HCT116 (cell line): ENCODE measurements at regions not wholly inside any gene's neighbourhood (a gene's known extent, or its start where the extent isn't known, plus 50 kb on each side); places are given as distances from the start of the nearest gene placed in this dataset.

ENCODE experiments used
- ATAC-seq: fragments of 200-7000 bp; cut with Tn5 transposase; 2 replicates; pipeline ENCODE4 v1.9.1; 2020; ENCODE audit warnings: mild to moderate bottlenecking, moderate library complexity
- BruUV-seq: library from RNA; stranded (reverse); fragments of 400-500 nt; replicated peaks from 2 replicates; lab custom pipeline; 2021; lab: Mats Ljungman, UMichigan
- CTCF ChIA-PET: fragments of 300-600 bp; sonication (Branson Sonifier 250); formaldehyde crosslinking; loops from one replicate; lab custom pipeline; 2021; ENCODE audit warnings: antibody characterized with exemption; lab: Charles Lee
- POLR2A ChIA-PET: fragments of 300-600, 350-600 bp; sonication (Branson Sonifier 250); formaldehyde crosslinking; loops from one replicate; lab custom pipeline; 2021; ENCODE audit warnings: antibody characterized with exemption; lab: Charles Lee
- RAD21 ChIA-PET, 2 experiments: fragments of 300-600 bp; sonication (Branson Sonifier 250); formaldehyde crosslinking; loops; one replicate each; lab custom pipeline; 2023; ENCODE audit warnings: low total read pairs in 2 of 2; ENCODE audit not compliant: uncharacterized antibody in 2 of 2, unreplicated experiment in 2 of 2, low non-redundant PET in 1 of 2; lab: Charles Lee
- DNase-seq: peaks from one replicate; pipeline ENCODE4 v3.0.0-alpha.2; 2010; ENCODE audit warnings: low read depth, low spot score
- H2AFZ ChIP-seq: fragments of 200-600 bp; shearing (Covaris generic), sonication (generic); 2 replicates; pipeline ENCODE4 v1.6.1; 2017; ENCODE audit warnings: low read depth, mixed run types, mixed read lengths, antibody characterized with exemption, low read length; ENCODE audit not compliant: poor library complexity, severe bottlenecking
- H3K27ac ChIP-seq: 2 replicates; pipeline ENCODE4 v1.5.1; 2012; ENCODE audit warnings: low read depth, low read length
- H3K27me3 ChIP-seq: fragments of 200-600 bp; sonication (generic); 2 replicates; pipeline ENCODE4 v1.6.1; 2016; ENCODE audit warnings: mixed run types, low read length, mixed read lengths; ENCODE audit not compliant: insufficient read depth
- H3K36me3 ChIP-seq, 2 experiments: fragments of 200-500 bp in 1 of 2; fragments of 200-600 bp in 1 of 2; sonication (Bioruptor generic) in 1 of 2; sonication (generic) in 1 of 2; 2 replicates each; pipeline versions ENCODE4 v1.5.1 to v1.6.1; 2014 to 2016; ENCODE audit warnings: low read length in 2 of 2, inconsistent platforms in 1 of 2, mixed read lengths in 1 of 2, mixed run types in 1 of 2; ENCODE audit not compliant: insufficient read depth in 2 of 2, control insufficient read depth in 1 of 2
- H3K4me1 ChIP-seq, 2 experiments: fragments of 200-600 bp in 1 of 2; sonication (generic) in 1 of 2; 2 replicates each; pipeline versions ENCODE4 v1.5.1 to v1.6.1; 2012 to 2017; ENCODE audit warnings: low read length in 2 of 2, inconsistent platforms in 1 of 2, mild to moderate bottlenecking in 1 of 2, mixed read lengths in 1 of 2, mixed run types in 1 of 2, moderate library complexity in 1 of 2; ENCODE audit not compliant: insufficient read depth in 2 of 2, control insufficient read depth in 1 of 2
- H3K4me2 ChIP-seq: fragments of 200-600 bp; sonication (generic); 2 replicates; pipeline ENCODE4 v1.6.1; 2017; ENCODE audit warnings: mixed run types, low read length, mixed read lengths
- H3K4me3 ChIP-seq, 2 experiments: fragments of 200-600 bp in 1 of 2; sonication (generic) in 1 of 2; replicated peaks in 1 of 2; 2 replicates each; pipeline ENCODE4 v1.5.1; 2011 to 2016; ENCODE audit warnings: low read length in 2 of 2, control low read depth in 1 of 2, low read depth in 1 of 2, mild to moderate bottlenecking in 1 of 2, mixed read lengths in 1 of 2, mixed run types in 1 of 2
- H3K79me2 ChIP-seq: fragments of 200-600 bp; sonication (generic); 2 replicates; pipeline ENCODE4 v1.6.1; 2017; ENCODE audit warnings: mild to moderate bottlenecking, mixed run types, low read length, moderate library complexity, mixed read lengths; ENCODE audit not compliant: insufficient read depth
- H3K9ac ChIP-seq: fragments of 200-600 bp; sonication (generic); 2 replicates; pipeline ENCODE4 v1.6.1; 2016; ENCODE audit warnings: low read length, mixed read lengths
- H3K9me2 ChIP-seq: fragments of 200-600 bp; sonication (generic), shearing (Covaris generic); 2 replicates; pipeline ENCODE4 v1.6.1; 2017; ENCODE audit warnings: mixed run types, mild to moderate bottlenecking, moderate library complexity; ENCODE audit not compliant: insufficient read depth
- H3K9me3 ChIP-seq, 2 experiments: fragments of 200-500 bp in 1 of 2; fragments of 200-600 bp in 1 of 2; sonication (Bioruptor generic) in 1 of 2; sonication (generic) in 1 of 2; 2 replicates each; pipeline ENCODE4 v1.6.1; 2014 to 2017; ENCODE audit warnings: low read length in 2 of 2, mixed read lengths in 2 of 2, inconsistent platforms in 1 of 2, low read depth in 1 of 2, mild to moderate bottlenecking in 1 of 2, mixed run types in 1 of 2, moderate library complexity in 1 of 2; ENCODE audit not compliant: control insufficient read depth in 1 of 2, insufficient read depth in 1 of 2
- H4K20me1 ChIP-seq: fragments of 200-600 bp; sonication (generic), shearing (Covaris generic); 2 replicates; pipeline ENCODE4 v1.6.1; 2017; ENCODE audit warnings: mixed run types, mild to moderate bottlenecking, moderate library complexity; ENCODE audit not compliant: insufficient read depth
- ELF1 ChIP-seq: IDR thresholded peaks from 2 replicates; pipeline ENCODE4 v1.6.1; 2012; ENCODE audit warnings: low read depth, borderline replicate concordance
- EZH2 ChIP-seq: fragments of 200-600 bp; sonication (generic); IDR thresholded peaks from 2 replicates; pipeline ENCODE4 v1.6.1; 2017; ENCODE audit warnings: antibody characterized with exemption, mixed run types
- EZH2phosphoT487 ChIP-seq: fragments of 200-600 bp; IDR thresholded peaks from 2 replicates; pipeline ENCODE4 v1.6.1; 2018; ENCODE audit warnings: antibody characterized with exemption, borderline replicate concordance
- JUND ChIP-seq: IDR thresholded peaks from 2 replicates; pipeline ENCODE4 v1.6.1; 2012
- POLR2A ChIP-seq: IDR thresholded peaks from 2 replicates; pipeline ENCODE4 v1.7.0; 2011; ENCODE audit warnings: borderline replicate concordance; ENCODE audit not compliant: insufficient read depth, insufficient read length; ENCODE audit errors: extremely low read depth
- POLR2AphosphoS5 ChIP-seq: IDR thresholded peaks from 2 replicates; pipeline ENCODE4 v1.6.1; 2011; ENCODE audit warnings: mild to moderate bottlenecking, low read depth, low read length, moderate library complexity
- SIN3A ChIP-seq: IDR thresholded peaks from 2 replicates; pipeline ENCODE4 v1.6.1; 2012; ENCODE audit warnings: low read depth
- SP1 ChIP-seq: IDR thresholded peaks from 2 replicates; pipeline ENCODE4 v1.6.1; 2012; ENCODE audit warnings: low read depth
- SRF ChIP-seq: IDR thresholded peaks from 2 replicates; pipeline ENCODE4 v1.6.1; 2012; ENCODE audit warnings: low read depth
- TCF7L2 ChIP-seq: IDR thresholded peaks from 2 replicates; pipeline ENCODE4 v1.7.0; 2011; ENCODE audit warnings: borderline replicate concordance, inconsistent platforms; ENCODE audit not compliant: insufficient read depth, insufficient read length; ENCODE audit errors: extremely low read depth
- YY1 ChIP-seq: IDR thresholded peaks from 2 replicates; pipeline ENCODE4 v1.6.1; 2011; ENCODE audit warnings: low read length, low read depth, moderate library complexity, mild to moderate bottlenecking; ENCODE audit not compliant: insufficient replicate concordance; ENCODE audit errors: extremely low read depth
- ZFX ChIP-seq: fragments of 450-650 bp; IDR thresholded peaks from 2 replicates; pipeline ENCODE4 v1.6.1; 2017
- ZNF274 ChIP-seq: fragments of 200-500 bp; sonication (Bioruptor generic); IDR thresholded peaks from 2 replicates; pipeline ENCODE4 v1.6.1; 2014; ENCODE audit warnings: mild to moderate bottlenecking, low read depth, low read length, inconsistent platforms
- intact Hi-C: fragments of 100-400 bp; cut with micrococcal nuclease; formaldehyde crosslinking; loops from 2 replicates; pipeline ENCODE4 v1.10.0; 2022
- TF ChIP-seq, protein P1 (sequence below): IDR thresholded peaks from 2 replicates; pipeline ENCODE4 v1.6.1; 2011; ENCODE audit warnings: mild to moderate bottlenecking, low read length, moderate library complexity; ENCODE audit not compliant: insufficient replicate concordance; ENCODE audit errors: extremely low read depth
- TF ChIP-seq, protein P2 (sequence below): IDR thresholded peaks from 2 replicates; pipeline ENCODE4 v1.6.1; 2012

DNA sequence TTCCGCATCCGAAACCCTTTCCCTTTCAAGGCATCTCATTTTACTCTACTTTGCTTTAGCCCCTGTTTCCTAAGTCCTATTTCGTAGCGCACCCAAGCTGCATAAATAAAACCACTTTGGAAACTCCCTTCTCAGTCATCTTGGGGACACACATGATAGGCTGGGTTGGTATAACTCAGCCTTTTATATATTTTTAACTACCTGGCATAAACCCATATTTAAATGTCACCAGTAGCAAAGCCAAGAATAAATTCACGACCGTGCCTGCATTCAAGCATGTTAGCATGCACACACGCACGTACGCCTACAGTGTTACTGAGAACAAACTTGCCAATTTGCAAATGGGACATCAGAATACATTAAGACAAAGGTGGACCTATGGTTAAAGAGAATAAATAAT is 564.7 kb upstream of the PIK3C3 start:
- Histone ChIP-seq H3K9ac (no peak overlapping the region), H3K9me3 (peaks cover 9 to 30% of the 10 kb centered on the region in 2 experiments; a peak in 2 of 4 replicates), H3K4me3 (no peak overlapping the region), H3K36me3 (no peaks in the 10 kb centered on the region), H4K20me1 (no peaks in the 10 kb centered on the region), H3K27me3 (no peaks in the 10 kb centered on the region), H3K27ac (no peak overlapping the region), H3K79me2 (no peaks in the 10 kb centered on the region)
- no peak for ATAC-seq
- ChIA-PET POLR2A (no interaction called here), RAD21 (no interaction called here), CTCF (no interaction called here)
- TF ChIP-seq SIN3A, result no peak
- no peak for TF ChIP-seq ZNF274
- no peak for TF ChIP-seq EZH2phosphoT487
- no peak for TF ChIP-seq JUND
- no peak for TF ChIP-seq ELF1
- TF ChIP-seq, all 23 proteins: peak for 0
- no peak for DNase-seq
- intact Hi-C loops, result no loop called here
- Histone ChIP-seq H2AFZ (no peak overlapping the region), H3K4me2 (no peak overlapping the region), H3K4me1 (no peaks in the 10 kb centered on the region), H3K9me2 (no peaks in the 10 kb centered on the region)
- BruUV-seq, result no TSS peak

DNA sequence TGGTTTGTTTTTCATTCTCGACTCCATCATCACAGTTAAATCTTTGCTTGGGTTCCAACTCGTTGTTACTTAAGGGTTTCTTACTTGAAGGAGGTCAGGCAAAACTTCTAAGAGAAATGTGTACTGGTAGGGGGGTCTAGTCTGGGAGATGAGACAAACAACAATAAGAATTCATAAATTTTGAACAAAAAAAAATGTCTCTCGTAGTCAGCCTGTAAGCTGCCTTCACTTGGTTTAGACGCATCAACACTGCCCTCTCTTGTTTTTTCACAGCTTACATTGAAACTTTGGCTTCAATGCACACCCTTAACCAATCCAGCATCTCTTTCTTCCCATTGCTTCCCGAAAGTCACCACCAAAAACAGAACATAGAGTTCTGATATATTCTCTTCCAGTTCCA is 576.4 kb upstream of the PIK3C3 start:
- no peak for ATAC-seq
- H3K79me2 ChIP-seq, result no peaks in the 10 kb centered on the region

More for the DNA sequence above, 576.4 kb upstream of the PIK3C3 start:
- Histone ChIP-seq H3K9me3 (peaks cover 6 to 15% of the 10 kb centered on the region in 2 experiments; a peak in 2 of 4 replicates), H4K20me1 (no peaks in the 10 kb centered on the region), H3K9me2 (no peaks in the 10 kb centered on the region), H3K9ac (no peak overlapping the region), H3K27me3 (no peaks in the 10 kb centered on the region), H3K4me1 (no peaks in the 10 kb centered on the region), H3K4me3 (no peak overlapping the region), H2AFZ (no peak overlapping the region), H3K4me2 (no peak overlapping the region), H3K36me3 (no peaks in the 10 kb centered on the region)
- intact Hi-C loops, result no loop called here
- RAD21 ChIA-PET, result no interaction called here
- no peak for DNase-seq
- TF ChIP-seq ELF1, result no peak
- no peak for TF ChIP-seq POLR2A
- no peak for TF ChIP-seq SRF
- no peak for TF ChIP-seq YY1
- TF ChIP-seq, protein P1, sequence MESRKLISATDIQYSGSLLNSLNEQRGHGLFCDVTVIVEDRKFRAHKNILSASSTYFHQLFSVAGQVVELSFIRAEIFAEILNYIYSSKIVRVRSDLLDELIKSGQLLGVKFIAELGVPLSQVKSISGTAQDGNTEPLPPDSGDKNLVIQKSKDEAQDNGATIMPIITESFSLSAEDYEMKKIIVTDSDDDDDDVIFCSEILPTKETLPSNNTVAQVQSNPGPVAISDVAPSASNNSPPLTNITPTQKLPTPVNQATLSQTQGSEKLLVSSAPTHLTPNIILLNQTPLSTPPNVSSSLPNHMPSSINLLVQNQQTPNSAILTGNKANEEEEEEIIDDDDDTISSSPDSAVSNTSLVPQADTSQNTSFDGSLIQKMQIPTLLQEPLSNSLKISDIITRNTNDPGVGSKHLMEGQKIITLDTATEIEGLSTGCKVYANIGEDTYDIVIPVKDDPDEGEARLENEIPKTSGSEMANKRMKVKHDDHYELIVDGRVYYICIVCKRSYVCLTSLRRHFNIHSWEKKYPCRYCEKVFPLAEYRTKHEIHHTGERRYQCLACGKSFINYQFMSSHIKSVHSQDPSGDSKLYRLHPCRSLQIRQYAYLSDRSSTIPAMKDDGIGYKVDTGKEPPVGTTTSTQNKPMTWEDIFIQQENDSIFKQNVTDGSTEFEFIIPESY, result no peak
- TF ChIP-seq POLR2AphosphoS5, result no peak
- no peak for TF ChIP-seq SP1
- no peak for TF ChIP-seq SIN3A
- no peak for TF ChIP-seq TCF7L2
- no peak for TF ChIP-seq ZFX
- TF ChIP-seq EZH2, result no peak
- TF ChIP-seq, protein P2, sequence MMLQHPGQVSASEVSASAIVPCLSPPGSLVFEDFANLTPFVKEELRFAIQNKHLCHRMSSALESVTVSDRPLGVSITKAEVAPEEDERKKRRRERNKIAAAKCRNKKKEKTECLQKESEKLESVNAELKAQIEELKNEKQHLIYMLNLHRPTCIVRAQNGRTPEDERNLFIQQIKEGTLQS, result no peak
- no peak for TF ChIP-seq JUND
- TF ChIP-seq, all 23 proteins: peak for 0
- ChIA-PET POLR2A (no interaction called here), CTCF (no interaction called here)
- no peak overlapping the region for H3K27ac ChIP-seq
- no TSS peak for BruUV-seq
